ENCODE measurements at regions not wholly inside any gene's neighbourhood (a gene's known extent, or its start where the extent isn't known, plus 50 kb on each side); places are given as distances from the start of the nearest gene placed in this dataset.
A peak's percentile ranks its signal among the peaks of the same experiment; 100 is the strongest.

- DNase-seq (ENCODE audit: low read depth): no peak
- H3K4me3 ChIP-seq (ENCODE audit: low read length): no peak overlapping the region
- TF ChIP-seq CTCF (conservative IDR thresholded peaks at IDR 0.05; ENCODE audit: low read length): no peak
Observed at GRCh38 chr3:66717806-66718205, 217.0 kb upstream of the LRIG1 start.

- DNase-seq (ENCODE audit: low read depth): no peak
- no peak for TF ChIP-seq CTCF (conservative IDR thresholded peaks at IDR 0.05; ENCODE audit: low read length)
- no peak overlapping the region for H3K4me3 ChIP-seq (ENCODE audit: low read length)
Observed at GRCh38 chr3:66719796-66720356, 219.1 kb upstream of the LRIG1 start.

- no peak for DNase-seq (ENCODE audit: low read depth)
Observed at GRCh38 chr3:66720508-66720907, 219.7 kb upstream of the LRIG1 start.

GRCh38 chr3:66722675-66723074, 221.9 kb upstream of the LRIG1 start:
- no peak overlapping the region for H3K4me3 ChIP-seq (ENCODE audit: low read length)
- DNase-seq (ENCODE audit: low read depth): peak; percentile 77
- no peak for TF ChIP-seq CTCF (conservative IDR thresholded peaks at IDR 0.05; ENCODE audit: low read length)

More at GRCh38 chr3:66720508-66720907, 219.7 kb upstream of the LRIG1 start:
- no peak for TF ChIP-seq CTCF (conservative IDR thresholded peaks at IDR 0.05; ENCODE audit: low read length)
- H3K4me3 ChIP-seq (ENCODE audit: low read length): no peak overlapping the region

GRCh38 chr3:66723231-66723630, 222.4 kb upstream of the LRIG1 start:
- DNase-seq (ENCODE audit: low read depth): no peak
- no peak overlapping the region for H3K4me3 ChIP-seq (ENCODE audit: low read length)
- TF ChIP-seq CTCF (conservative IDR thresholded peaks at IDR 0.05; ENCODE audit: low read length): no peak

GRCh38 chr3:66729687-66730393, 229.0 kb upstream of the LRIG1 start:
- TF ChIP-seq CTCF (conservative IDR thresholded peaks at IDR 0.05; ENCODE audit: low read length): no peak
- DNase-seq (ENCODE audit: low read depth): no peak
- H3K4me3 ChIP-seq (ENCODE audit: low read length): no peak overlapping the region
